ENCODE measurements at regions not wholly inside any gene's neighbourhood (a gene's known extent, or its start where the extent isn't known, plus 50 kb on each side); places are given as distances from the start of the nearest gene placed in this dataset.

- Histone ChIP-seq H3K9me2 (ENCODE audit: insufficient read depth) (no peaks in the 10 kb centered on the region), H4K20me1 (ENCODE audit: insufficient read depth) (no peaks in the 10 kb centered on the region), H3K4me3 (replicated peaks in 1 of 2; ENCODE audit: low read depth in 1 of 2, low read length in 2 of 2) (no peak overlapping the region), H3K36me3 (ENCODE audit: control insufficient read depth in 1 of 2, insufficient read depth in 2 of 2, low read length in 2 of 2) (no peaks in the 10 kb centered on the region), H3K9ac (ENCODE audit: low read length) (no peak overlapping the region), H3K9me3 (ENCODE audit: control insufficient read depth in 1 of 2, insufficient read depth in 1 of 2, low read depth in 1 of 2, low read length in 2 of 2) (no peaks in the 10 kb centered on the region), H3K4me2 (ENCODE audit: low read length) (no peak overlapping the region), H3K27ac (ENCODE audit: low read depth, low read length) (no peak overlapping the region), H3K27me3 (ENCODE audit: insufficient read depth, low read length) (no peaks in the 10 kb centered on the region), H2AFZ (ENCODE audit: low read depth, low read length, poor library complexity, severe bottlenecking) (no peak overlapping the region), H3K79me2 (ENCODE audit: insufficient read depth, low read length) (no peaks in the 10 kb centered on the region), H3K4me1 (ENCODE audit: control insufficient read depth in 1 of 2, insufficient read depth in 2 of 2, low read length in 2 of 2) (no peaks in the 10 kb centered on the region)
- DNase-seq (ENCODE audit: low read depth, low spot score) (no peak), ATAC-seq (no peak)
- ChIA-PET CTCF (no interaction called here), POLR2A (no interaction called here), RAD21 (ENCODE audit: low non-redundant PET in 1 of 2, low total read pairs in 2 of 2, uncharacterized antibody in 2 of 2, unreplicated experiment in 2 of 2) (no interaction called here)
- BruUV-seq (replicated peaks), result no TSS peak
- intact Hi-C loops (cut with micrococcal nuclease), result no loop called here
- TF ChIP-seq EGR1 (IDR thresholded peaks at IDR 0.05; ENCODE audit: low read depth), result no peak
- TF ChIP-seq POLR2A (IDR thresholded peaks at IDR 0.05; ENCODE audit: borderline replicate concordance, extremely low read depth, insufficient read depth, insufficient read length), result no peak
- TF ChIP-seq ZBTB33 (IDR thresholded peaks at IDR 0.05; ENCODE audit: extremely low read depth, insufficient replicate concordance, low read length), result no peak
- no peak for TF ChIP-seq REST (IDR thresholded peaks at IDR 0.05; ENCODE audit: low read depth)
- TF ChIP-seq POLR2AphosphoS5 (IDR thresholded peaks at IDR 0.05; ENCODE audit: low read depth, low read length), result no peak
- TF ChIP-seq ZFX (IDR thresholded peaks at IDR 0.05), result no peak
- TF ChIP-seq TCF7L2 (IDR thresholded peaks at IDR 0.05; ENCODE audit: borderline replicate concordance, extremely low read depth, insufficient read depth, insufficient read length), result no peak
- TF ChIP-seq SP1 (IDR thresholded peaks at IDR 0.05; ENCODE audit: low read depth), result no peak
- no peak for TF ChIP-seq CEBPB (IDR thresholded peaks at IDR 0.05; ENCODE audit: low read depth)
- no peak for TF ChIP-seq RAD21 (IDR thresholded peaks at IDR 0.05; ENCODE audit: low read depth)
- TF ChIP-seq CBX3 (IDR thresholded peaks at IDR 0.05; ENCODE audit: low read depth), result no peak
- no peak for TF ChIP-seq ATF3 (IDR thresholded peaks at IDR 0.05)
- TF ChIP-seq SIN3A (IDR thresholded peaks at IDR 0.05; ENCODE audit: low read depth), result no peak
These were observed 243.7 kb downstream of the TDRD15 start for GRCh38 chr2:21367421-21367820.
